ENCODE measurements at regions not wholly inside any gene's neighbourhood (a gene's known extent, or its start where the extent isn't known, plus 50 kb on each side); places are given as distances from the start of the nearest gene placed in this dataset.

DNA sequence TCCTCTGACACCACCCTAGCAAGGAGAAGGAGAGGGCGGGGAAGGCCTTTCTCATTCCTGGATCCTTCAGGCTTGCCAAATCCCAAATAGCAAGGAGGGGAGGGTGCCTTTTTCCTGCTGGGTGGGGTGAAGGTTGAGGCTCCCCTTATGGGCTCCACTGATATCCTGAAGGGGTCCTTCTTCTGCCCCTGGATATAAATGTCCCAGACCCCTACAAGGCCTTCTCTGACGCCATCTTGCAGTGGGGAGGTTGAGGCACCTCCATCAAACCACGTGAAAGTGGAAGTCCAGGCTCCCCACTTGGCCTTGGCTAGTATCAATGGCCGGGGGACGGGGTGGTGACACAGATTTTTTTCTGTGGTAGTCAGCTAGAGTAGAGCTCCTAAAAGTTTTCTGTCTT lies 371.3 kb downstream of the GLRX3 start:
- TF ChIP-seq, protein P1, sequence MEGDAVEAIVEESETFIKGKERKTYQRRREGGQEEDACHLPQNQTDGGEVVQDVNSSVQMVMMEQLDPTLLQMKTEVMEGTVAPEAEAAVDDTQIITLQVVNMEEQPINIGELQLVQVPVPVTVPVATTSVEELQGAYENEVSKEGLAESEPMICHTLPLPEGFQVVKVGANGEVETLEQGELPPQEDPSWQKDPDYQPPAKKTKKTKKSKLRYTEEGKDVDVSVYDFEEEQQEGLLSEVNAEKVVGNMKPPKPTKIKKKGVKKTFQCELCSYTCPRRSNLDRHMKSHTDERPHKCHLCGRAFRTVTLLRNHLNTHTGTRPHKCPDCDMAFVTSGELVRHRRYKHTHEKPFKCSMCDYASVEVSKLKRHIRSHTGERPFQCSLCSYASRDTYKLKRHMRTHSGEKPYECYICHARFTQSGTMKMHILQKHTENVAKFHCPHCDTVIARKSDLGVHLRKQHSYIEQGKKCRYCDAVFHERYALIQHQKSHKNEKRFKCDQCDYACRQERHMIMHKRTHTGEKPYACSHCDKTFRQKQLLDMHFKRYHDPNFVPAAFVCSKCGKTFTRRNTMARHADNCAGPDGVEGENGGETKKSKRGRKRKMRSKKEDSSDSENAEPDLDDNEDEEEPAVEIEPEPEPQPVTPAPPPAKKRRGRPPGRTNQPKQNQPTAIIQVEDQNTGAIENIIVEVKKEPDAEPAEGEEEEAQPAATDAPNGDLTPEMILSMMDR (IDR thresholded peaks at IDR 0.05), result no peak
- TF ChIP-seq, protein P2, sequence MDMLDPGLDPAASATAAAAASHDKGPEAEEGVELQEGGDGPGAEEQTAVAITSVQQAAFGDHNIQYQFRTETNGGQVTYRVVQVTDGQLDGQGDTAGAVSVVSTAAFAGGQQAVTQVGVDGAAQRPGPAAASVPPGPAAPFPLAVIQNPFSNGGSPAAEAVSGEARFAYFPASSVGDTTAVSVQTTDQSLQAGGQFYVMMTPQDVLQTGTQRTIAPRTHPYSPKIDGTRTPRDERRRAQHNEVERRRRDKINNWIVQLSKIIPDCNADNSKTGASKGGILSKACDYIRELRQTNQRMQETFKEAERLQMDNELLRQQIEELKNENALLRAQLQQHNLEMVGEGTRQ (IDR thresholded peaks at IDR 0.05), result no peak
- TF ChIP-seq REST (IDR thresholded peaks at IDR 0.05), result no peak

Data from A549 (cell line).